MM.1S (cell line): ENCODE measurements at regions not wholly inside any gene's neighbourhood (a gene's known extent, or its start where the extent isn't known, plus 50 kb on each side); places are given as distances from the start of the nearest gene placed in this dataset.

Experiments
- DNase-seq: peaks from one replicate; pipeline ENCODE4 v3.0.0-alpha.2; 2015
- H2AFZ ChIP-seq: fragments of 300-600 bp; sonication (generic); 2 replicates; pipeline ENCODE4 v1.6.0; 2016; ENCODE audit warnings: antibody characterized with exemption, low read length
- H3F3A ChIP-seq: fragments of 300-600 bp; sonication (generic); 2 replicates; pipeline ENCODE4 v1.6.1; 2016; ENCODE audit warnings: mild to moderate bottlenecking, antibody characterized with exemption, low read length, moderate library complexity, mixed read lengths; ENCODE audit not compliant: insufficient read depth
- H3K27ac ChIP-seq: fragments of 300-600 bp; sonication (generic); 2 replicates; pipeline ENCODE4 v1.5.1; 2016; ENCODE audit warnings: mild to moderate bottlenecking, low read length
- H3K27me3 ChIP-seq: fragments of 300-600 bp; sonication (generic); replicated peaks from 2 replicates; pipeline ENCODE4 v1.6.0; 2016; ENCODE audit warnings: low read length; ENCODE audit not compliant: insufficient read depth
- H3K36me3 ChIP-seq: fragments of 300-600 bp; sonication (generic); replicated peaks from 2 replicates; pipeline ENCODE4 v1.6.1; 2016; ENCODE audit warnings: mild to moderate bottlenecking, low read length, mixed read lengths; ENCODE audit not compliant: insufficient read depth
- H3K4me1 ChIP-seq: fragments of 300-600 bp; sonication (generic); 2 replicates; pipeline ENCODE4 v1.6.1; 2016; ENCODE audit warnings: low read length, mixed read lengths
- H3K4me2 ChIP-seq: fragments of 300-600 bp; sonication (generic); 2 replicates; pipeline ENCODE4 v1.6.0; 2016; ENCODE audit warnings: low read depth, low read length
- H3K4me3 ChIP-seq: fragments of 300-600 bp; sonication (generic); 2 replicates; pipeline ENCODE4 v1.5.1; 2016; ENCODE audit warnings: low read length, mixed read lengths
- H3K79me2 ChIP-seq: fragments of 300-600 bp; sonication (generic); 2 replicates; pipeline ENCODE4 v1.6.1; 2016; ENCODE audit warnings: mixed run types, low read length, mixed read lengths
- H3K9ac ChIP-seq: fragments of 300-600 bp; sonication (generic); 2 replicates; pipeline ENCODE4 v1.6.1; 2016; ENCODE audit warnings: low read length, mixed read lengths
- H3K9me2 ChIP-seq: fragments of 300-600 bp; sonication (generic); replicated peaks from 2 replicates; pipeline ENCODE4 v1.6.1; 2016; ENCODE audit warnings: mild to moderate bottlenecking, low read length, mixed read lengths; ENCODE audit not compliant: insufficient read depth
- H3K9me3 ChIP-seq: fragments of 300-600 bp; sonication (generic); replicated peaks from 2 replicates; pipeline ENCODE4 v1.6.1; 2016; ENCODE audit warnings: mild to moderate bottlenecking, low read length, mixed read lengths; ENCODE audit not compliant: insufficient read depth
- H4K20me1 ChIP-seq: fragments of 300-600 bp; sonication (generic); 2 replicates; pipeline ENCODE4 v1.6.1; 2016; ENCODE audit warnings: mild to moderate bottlenecking, low read length, moderate library complexity, mixed read lengths; ENCODE audit not compliant: insufficient read depth
- EZH2 ChIP-seq: fragments of 300-600 bp; sonication (generic); optimal IDR thresholded peaks from 2 replicates; pipeline ENCODE3; 2017; ENCODE audit warnings: low read depth, mild to moderate bottlenecking, antibody characterized with exemption, low read length, mixed read lengths
- EZH2phosphoT487 ChIP-seq: fragments of 300-600 bp; sonication (generic); IDR thresholded peaks from 2 replicates; pipeline ENCODE4 v1.6.1; 2018; ENCODE audit warnings: antibody characterized with exemption, low read length
- TF ChIP-seq, protein P1 (sequence below): fragments of 300-600 bp; sonication (generic); IDR thresholded peaks from 2 replicates; pipeline ENCODE4 v1.5.1; 2016; ENCODE audit warnings: antibody characterized with exemption, low read length, mixed read lengths

DNA sequence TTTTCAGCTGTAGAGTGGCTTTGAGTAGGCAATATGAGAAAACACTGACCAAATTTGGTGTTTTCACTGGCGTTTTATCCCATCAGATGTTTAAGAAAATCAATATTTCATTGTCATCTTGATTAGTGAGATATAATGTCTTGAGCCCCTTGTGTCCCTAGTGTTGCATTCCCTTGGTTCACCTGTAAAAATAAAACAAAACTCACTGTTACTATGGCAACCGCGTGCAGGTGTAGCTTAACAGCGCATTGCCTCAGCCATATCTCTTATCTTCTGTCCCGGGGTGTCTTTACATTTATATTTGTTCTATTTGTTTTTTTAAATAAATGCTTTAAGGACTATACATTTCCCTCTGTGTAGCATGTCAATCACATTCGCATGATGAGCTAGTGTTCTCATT is 551.6 kb downstream of the ZIC1 start:
- Histone ChIP-seq H3K9me2 (no peaks in the 10 kb centered on the region), H3K4me2 (no peak overlapping the region), H3K4me1 (no peaks in the 10 kb centered on the region), H3K79me2 (no peaks in the 10 kb centered on the region), H3K9ac (no peak overlapping the region), H3K4me3 (no peak overlapping the region), H2AFZ (no peak overlapping the region), H3K36me3 (no peaks in the 10 kb centered on the region), H4K20me1 (no peaks in the 10 kb centered on the region), H3F3A (no peaks in the 10 kb centered on the region), H3K9me3 (no peaks in the 10 kb centered on the region), H3K27me3 (no peaks in the 10 kb centered on the region), H3K27ac (no peak overlapping the region)
- TF ChIP-seq EZH2phosphoT487 (no peak), EZH2 (no peak)
- TF ChIP-seq, protein P1, sequence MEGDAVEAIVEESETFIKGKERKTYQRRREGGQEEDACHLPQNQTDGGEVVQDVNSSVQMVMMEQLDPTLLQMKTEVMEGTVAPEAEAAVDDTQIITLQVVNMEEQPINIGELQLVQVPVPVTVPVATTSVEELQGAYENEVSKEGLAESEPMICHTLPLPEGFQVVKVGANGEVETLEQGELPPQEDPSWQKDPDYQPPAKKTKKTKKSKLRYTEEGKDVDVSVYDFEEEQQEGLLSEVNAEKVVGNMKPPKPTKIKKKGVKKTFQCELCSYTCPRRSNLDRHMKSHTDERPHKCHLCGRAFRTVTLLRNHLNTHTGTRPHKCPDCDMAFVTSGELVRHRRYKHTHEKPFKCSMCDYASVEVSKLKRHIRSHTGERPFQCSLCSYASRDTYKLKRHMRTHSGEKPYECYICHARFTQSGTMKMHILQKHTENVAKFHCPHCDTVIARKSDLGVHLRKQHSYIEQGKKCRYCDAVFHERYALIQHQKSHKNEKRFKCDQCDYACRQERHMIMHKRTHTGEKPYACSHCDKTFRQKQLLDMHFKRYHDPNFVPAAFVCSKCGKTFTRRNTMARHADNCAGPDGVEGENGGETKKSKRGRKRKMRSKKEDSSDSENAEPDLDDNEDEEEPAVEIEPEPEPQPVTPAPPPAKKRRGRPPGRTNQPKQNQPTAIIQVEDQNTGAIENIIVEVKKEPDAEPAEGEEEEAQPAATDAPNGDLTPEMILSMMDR, result no peak
- no peak for DNase-seq

DNA sequence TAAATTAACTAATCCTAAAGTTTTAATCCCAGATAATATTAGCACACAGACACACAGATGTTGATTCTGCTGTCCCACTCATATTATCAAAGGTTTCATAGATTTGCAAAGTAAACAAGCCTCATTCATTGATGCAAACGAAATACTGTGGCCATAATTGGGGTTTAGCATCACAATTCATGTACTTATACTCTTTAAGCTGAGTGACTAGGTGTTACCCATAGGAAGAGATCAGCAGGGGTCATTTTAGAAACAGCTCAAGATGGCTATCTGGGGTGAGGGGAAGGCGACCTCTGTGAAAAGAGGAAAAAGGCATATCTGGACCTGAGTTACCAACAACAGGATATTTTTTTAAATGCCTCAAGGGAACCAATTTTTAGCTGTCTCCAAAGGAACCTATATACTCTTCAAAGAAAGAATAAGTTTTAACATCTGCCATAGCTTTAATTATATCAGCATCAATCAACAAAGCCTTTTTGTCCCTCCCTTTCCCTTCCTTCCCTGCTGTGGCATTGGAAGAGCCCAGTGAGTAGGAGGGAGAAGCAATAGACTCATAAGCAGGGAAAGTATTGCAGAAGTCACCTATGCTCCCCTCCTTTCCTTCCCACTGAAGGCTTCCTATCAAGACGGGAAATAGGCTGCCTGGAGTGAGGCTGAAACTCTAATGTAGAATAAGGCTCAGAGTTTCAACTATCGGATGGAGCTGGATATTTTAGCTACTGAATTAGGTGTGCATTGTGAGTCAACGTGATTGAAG is 553.4 kb downstream of the ZIC1 start:
- Histone ChIP-seq H3K27me3 (no peaks in the 10 kb centered on the region), H4K20me1 (no peaks in the 10 kb centered on the region), H3K9ac (no peak overlapping the region), H2AFZ (no peak overlapping the region), H3K4me2 (no peak overlapping the region), H3K36me3 (no peaks in the 10 kb centered on the region), H3K79me2 (no peaks in the 10 kb centered on the region), H3F3A (no peaks in the 10 kb centered on the region), H3K4me3 (no peak overlapping the region), H3K9me2 (no peaks in the 10 kb centered on the region), H3K9me3 (no peaks in the 10 kb centered on the region), H3K27ac (no peak overlapping the region), H3K4me1 (no peaks in the 10 kb centered on the region)
- no peak for DNase-seq
- TF ChIP-seq EZH2phosphoT487 (no peak), EZH2 (no peak)
- TF ChIP-seq, protein P1, result no peak

DNA sequence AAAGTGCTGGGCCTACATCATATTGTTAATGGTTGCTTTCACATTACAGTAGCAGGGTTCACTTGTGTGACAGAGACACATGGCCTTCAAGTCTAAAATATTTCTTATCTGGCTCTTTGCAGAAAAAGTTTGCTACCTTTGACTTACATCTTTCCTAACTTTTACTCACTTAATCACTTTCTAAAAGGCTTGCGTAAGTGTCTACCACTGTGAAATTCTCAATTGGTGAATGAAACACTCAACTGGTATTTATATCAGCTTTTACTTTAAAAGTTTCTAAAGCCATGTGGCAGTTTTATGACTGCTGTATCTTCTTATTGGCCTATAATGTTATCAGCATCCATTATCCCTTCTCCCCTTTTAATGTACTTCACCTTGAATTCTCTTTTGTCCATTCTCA is 554.5 kb downstream of the ZIC1 start:
- no peaks in the 10 kb centered on the region for H3K27me3 ChIP-seq
- TF ChIP-seq EZH2 (no peak), EZH2phosphoT487 (no peak)
- TF ChIP-seq, protein P1, result no peak
- no peak overlapping the region for H3K27ac ChIP-seq
- no peaks in the 10 kb centered on the region for H3K36me3 ChIP-seq
- H4K20me1 ChIP-seq, result no peaks in the 10 kb centered on the region
- no peaks in the 10 kb centered on the region for H3K9me3 ChIP-seq
- H3K79me2 ChIP-seq, result no peaks in the 10 kb centered on the region
- H3K9ac ChIP-seq, result no peak overlapping the region
- no peaks in the 10 kb centered on the region for H3K9me2 ChIP-seq
- no peak overlapping the region for H3K4me3 ChIP-seq
- H3F3A ChIP-seq, result no peaks in the 10 kb centered on the region
- H3K4me2 ChIP-seq, result no peak overlapping the region
- no peak for DNase-seq
- H2AFZ ChIP-seq, result no peak overlapping the region
- no peaks in the 10 kb centered on the region for H3K4me1 ChIP-seq
